H1 (cell line): ENCODE measurements at regions not wholly inside any gene's neighbourhood (a gene's known extent, or its start where the extent isn't known, plus 50 kb on each side); places are given as distances from the start of the nearest gene placed in this dataset.

ENCODE experiments used
- CTCF ChIA-PET: fragments of 300-600 bp; sonication (Branson Sonifier 250); formaldehyde crosslinking; loops from one replicate; lab custom pipeline; 2021; ENCODE audit not compliant: partially characterized antibody; lab: Charles Lee
- POLR2A ChIA-PET: fragments of 300-600 bp; sonication (Branson Sonifier 250); formaldehyde crosslinking; loops from one replicate; lab custom pipeline; 2021; ENCODE audit warnings: inconsistent platforms; ENCODE audit not compliant: partially characterized antibody; lab: Charles Lee
- DNase-seq, 2 experiments: peaks; one replicate each; pipeline versions ENCODE4 v3.0.0 to v3.0.0-alpha.2; 2010 to 2022; ENCODE audit warnings: low spot score in 2 of 2, low read depth in 1 of 2, mixed read lengths in 1 of 2
- FAIRE-seq: peaks from 2 replicates; lab custom pipeline; 2011; peaks lifted over from hg19 to GRCh38; lab: Jason Lieb, UNC
- H2AFZ ChIP-seq: 2 replicates; pipeline ENCODE4 v1.8.1; 2012; ENCODE audit warnings: low read length, inconsistent platforms
- H2AK5ac ChIP-seq: 2 replicates; pipeline ENCODE4 v1.6.1; 2013; ENCODE audit warnings: low read depth, low read length
- H2BK120ac ChIP-seq: replicated peaks from 2 replicates; pipeline ENCODE3; 2013; ENCODE audit warnings: low read depth, low read length, inconsistent platforms
- H2BK12ac ChIP-seq: 2 replicates; pipeline ENCODE4 v1.6.1; 2013; ENCODE audit warnings: low read depth, low read length
- H2BK15ac ChIP-seq: 2 replicates; pipeline ENCODE4 v1.6.1; 2013; ENCODE audit warnings: low read length
- H2BK20ac ChIP-seq: 2 replicates; pipeline ENCODE4 v1.6.1; 2013; ENCODE audit warnings: low read length
- H2BK5ac ChIP-seq: 2 replicates; pipeline ENCODE4 v1.6.1; 2013; ENCODE audit warnings: low read depth, low read length
- H3K14ac ChIP-seq: 2 replicates; pipeline ENCODE4 v1.6.1; 2013; ENCODE audit warnings: inconsistent platforms; ENCODE audit not compliant: insufficient read length
- H3K18ac ChIP-seq: 2 replicates; pipeline ENCODE4 v1.6.1; 2013; ENCODE audit warnings: low read length; ENCODE audit errors: extremely low read depth
- H3K23ac ChIP-seq: 2 replicates; pipeline ENCODE4 v1.6.1; 2013; ENCODE audit warnings: inconsistent platforms; ENCODE audit not compliant: insufficient read length
- H3K23me2 ChIP-seq: 2 replicates; pipeline ENCODE4 v1.6.1; 2013; ENCODE audit warnings: low read depth, low read length
- H3K27ac ChIP-seq: 2 replicates; pipeline ENCODE4 v1.6.1; 2011; ENCODE audit warnings: low read depth, low read length, inconsistent platforms
- H3K27me3 ChIP-seq, 4 experiments: replicated peaks in 1 of 4; 1 replicate in 1 of 4; 2 replicates in 3 of 4; pipeline versions ENCODE4 v1.6.1 to v1.8.1; 2011 to 2013; ENCODE audit warnings: low read length in 3 of 4, mild to moderate bottlenecking in 3 of 4, inconsistent platforms in 2 of 4, mixed read lengths in 2 of 4, moderate library complexity in 1 of 4; ENCODE audit not compliant: control insufficient read depth in 3 of 4, insufficient read depth in 3 of 4; ENCODE audit errors: extremely low read depth in 1 of 4
- H3K36me3 ChIP-seq, 4 experiments: 2 replicates each; pipeline versions ENCODE4 v1.6.1 to v1.8.1; 2011 to 2013; ENCODE audit warnings: mild to moderate bottlenecking in 4 of 4, low read length in 3 of 4, moderate library complexity in 2 of 4, control low read depth in 1 of 4, inconsistent platforms in 1 of 4; ENCODE audit not compliant: insufficient read depth in 4 of 4, control insufficient read depth in 2 of 4
- H3K4ac ChIP-seq: replicated peaks from 2 replicates; pipeline ENCODE3; 2013; ENCODE audit warnings: low read length, low read depth, mixed read lengths, inconsistent platforms; ENCODE audit not compliant: insufficient read length
- H3K4me1 ChIP-seq, 4 experiments: replicated peaks in 1 of 4; 1 replicate in 1 of 4; 2 replicates in 3 of 4; pipeline versions ENCODE4 v1.6.1 to v1.8.1; 2011 to 2013; ENCODE audit warnings: low read length in 3 of 4, inconsistent platforms in 2 of 4, mixed read lengths in 1 of 4; ENCODE audit not compliant: insufficient read depth in 4 of 4, control insufficient read depth in 3 of 4
- H3K4me2 ChIP-seq, 2 experiments: 2 replicates each; pipeline versions ENCODE4 v1.6.1 to v1.8.1; 2011 to 2013; ENCODE audit warnings: low read depth in 2 of 2, low read length in 2 of 2, control low read depth in 1 of 2, inconsistent platforms in 1 of 2, mild to moderate bottlenecking in 1 of 2; ENCODE audit not compliant: insufficient read depth in 1 of 2
- H3K4me3 ChIP-seq, 4 experiments: fragments of 200-600, 300-600 bp in 1 of 4; sonication (generic), shearing (Covaris generic), sonication (Bioruptor Twin) in 1 of 4; 2 replicates each; pipeline versions ENCODE4 v1.5.1 to v1.8.1; 2011 to 2016; ENCODE audit warnings: low read length in 4 of 4, low read depth in 3 of 4, control low read depth in 2 of 4, inconsistent platforms in 2 of 4, mild to moderate bottlenecking in 2 of 4, mixed read lengths in 1 of 4, moderate library complexity in 1 of 4; ENCODE audit not compliant: insufficient read depth in 2 of 4; ENCODE audit errors: extremely low read depth in 1 of 4
- H3K56ac ChIP-seq: replicated peaks from 2 replicates; pipeline ENCODE3; 2013; ENCODE audit warnings: low read depth, mild to moderate bottlenecking, mixed read lengths, low read length, inconsistent platforms; ENCODE audit not compliant: insufficient read length
- H3K79me1 ChIP-seq: 2 replicates; pipeline ENCODE4 v1.6.1; 2013; ENCODE audit warnings: low read depth, low read length, control low read depth
- H3K79me2 ChIP-seq, 2 experiments: 2 replicates each; pipeline versions ENCODE4 v1.6.1 to v1.8.1; 2012 to 2013; ENCODE audit warnings: low read length in 2 of 2, mild to moderate bottlenecking in 2 of 2, inconsistent platforms in 1 of 2; ENCODE audit not compliant: insufficient read depth in 2 of 2, control insufficient read depth in 1 of 2
- H3K9ac ChIP-seq, 4 experiments: replicated peaks in 1 of 4; 1 replicate in 1 of 4; 2 replicates in 3 of 4; pipeline versions ENCODE4 v1.6.1 to v1.8.1; 2011 to 2013; ENCODE audit warnings: low read depth in 3 of 4, low read length in 3 of 4, control low read depth in 2 of 4, mild to moderate bottlenecking in 2 of 4, moderate library complexity in 2 of 4, inconsistent platforms in 1 of 4; ENCODE audit errors: extremely low read depth in 1 of 4
- H3K9me3 ChIP-seq, 2 experiments: 2 replicates each; pipeline versions ENCODE4 v1.6.1 to v1.8.1; 2012 to 2013; ENCODE audit warnings: mild to moderate bottlenecking in 2 of 2, moderate library complexity in 2 of 2, control low read depth in 1 of 2, inconsistent platforms in 1 of 2, low read depth in 1 of 2, low read length in 1 of 2, mixed read lengths in 1 of 2; ENCODE audit not compliant: insufficient read depth in 2 of 2
- H4K20me1 ChIP-seq, 2 experiments: replicated peaks in 1 of 2; 2 replicates each; pipeline versions ENCODE3 to v1.8.1; 2011 to 2013; ENCODE audit warnings: inconsistent platforms in 2 of 2, low read length in 2 of 2, mild to moderate bottlenecking in 1 of 2; ENCODE audit not compliant: insufficient read depth in 2 of 2, control insufficient read depth in 1 of 2
- H4K5ac ChIP-seq: 2 replicates; pipeline ENCODE4 v1.6.1; 2013; ENCODE audit warnings: low read length, low read depth, mixed read lengths, inconsistent platforms; ENCODE audit not compliant: insufficient read length
- H4K8ac ChIP-seq: 2 replicates; pipeline ENCODE4 v1.8.0; 2013; ENCODE audit warnings: mild to moderate bottlenecking, moderate library complexity, low read length, inconsistent platforms; ENCODE audit not compliant: insufficient read depth; ENCODE audit errors: extremely low read depth
- H4K91ac ChIP-seq: replicated peaks from 2 replicates; pipeline ENCODE3; 2013; ENCODE audit warnings: low read length, mixed read lengths, inconsistent platforms; ENCODE audit not compliant: insufficient read length
- CREB1 ChIP-seq: IDR thresholded peaks from 2 replicates; pipeline ENCODE4 v1.6.1; 2012; ENCODE audit warnings: inconsistent platforms
- CTCF ChIP-seq, 3 experiments: IDR thresholded peaks; 1 replicate in 2 of 3; 2 replicates in 1 of 3; pipeline versions ENCODE4 v1.5.1 to v1.6.1; 2011; ENCODE audit warnings: low read length in 3 of 3, mild to moderate bottlenecking in 3 of 3, inconsistent platforms in 2 of 3, low read depth in 1 of 3, moderate library complexity in 1 of 3; ENCODE audit not compliant: insufficient read depth in 1 of 3; ENCODE audit errors: control extremely low read depth in 1 of 3
- JUN ChIP-seq: IDR thresholded peaks from 2 replicates; pipeline ENCODE4 v1.6.1; 2011; ENCODE audit warnings: low read depth, mild to moderate bottlenecking, improper control_type of control experiment, low read length
- POU5F1 ChIP-seq: IDR thresholded peaks from 2 replicates; pipeline ENCODE4 v1.6.1; 2011; ENCODE audit warnings: low read depth, mild to moderate bottlenecking, low read length, moderate library complexity
- RXRA ChIP-seq: IDR thresholded peaks from 2 replicates; pipeline ENCODE4 v1.6.1; 2011; ENCODE audit warnings: low read depth, mild to moderate bottlenecking, low read length, moderate library complexity; ENCODE audit not compliant: insufficient read depth
- SAP30 ChIP-seq: fragments of 300-600 bp; sonication (generic); IDR thresholded peaks from 2 replicates; pipeline ENCODE4 v1.7.1; 2012; ENCODE audit warnings: low read length, moderate library complexity, mild to moderate bottlenecking, inconsistent platforms; ENCODE audit not compliant: insufficient read depth, insufficient replicate concordance
- SIN3A ChIP-seq, 2 experiments: IDR thresholded peaks in 1 of 2; conservative IDR thresholded peaks in 1 of 2; 2 replicates each; pipeline ENCODE4 v1.6.1; 2011 to 2012; ENCODE audit warnings: low read length in 2 of 2, improper control_type of control experiment in 1 of 2, low read depth in 1 of 2, mild to moderate bottlenecking in 1 of 2
- SP1 ChIP-seq: IDR thresholded peaks from 2 replicates; pipeline ENCODE4 v1.6.1; 2011; ENCODE audit warnings: low read depth, low read length
- TBP ChIP-seq: IDR thresholded peaks from 2 replicates; pipeline ENCODE4 v1.6.1; 2011; ENCODE audit warnings: low read depth, low read length, improper control_type of control experiment
- USF2 ChIP-seq: IDR thresholded peaks from 2 replicates; pipeline ENCODE4 v1.6.1; 2011; ENCODE audit warnings: low read length, improper control_type of control experiment
- WGBS, 2 experiments: shearing (Covaris generic) in 1 of 2; methylation state at CpG; one replicate each; pipeline versions ENCODE4 v1.1.6 to v1.1.7; 2013 to 2015; ENCODE audit warnings: low lambda C conversion rate in 2 of 2, mixed read lengths in 2 of 2, inconsistent platforms in 1 of 2, low coverage in 1 of 2, missing lambda C conversion rate in 1 of 2; ENCODE audit not compliant: insufficient replicate concordance in 2 of 2, insufficient coverage in 1 of 2, insufficient read length in 1 of 2; ENCODE audit errors: extremely low coverage in 1 of 2, missing lambda C conversion rate in 1 of 2; 5-methylcytosine and 5-hydroxymethylcytosine counted together

- H2BK15ac ChIP-seq, result no peak overlapping the region
- no peak overlapping the region for H3K23ac ChIP-seq
- no peak overlapping the region for H2AFZ ChIP-seq
- no peak overlapping the region for H2AK5ac ChIP-seq
- H3K4me2 ChIP-seq, result no peak overlapping the region
- H4K5ac ChIP-seq, result no peak overlapping the region
- H3K27me3 ChIP-seq, result no peaks in the 10 kb centered on the region
- no peak overlapping the region for H3K56ac ChIP-seq
- H3K18ac ChIP-seq, result no peak overlapping the region
- H2BK12ac ChIP-seq, result no peak overlapping the region
- H3K79me2 ChIP-seq, result no peaks in the 10 kb centered on the region
- peak in 1 of 2 experiments; percentile 36 for DNase-seq
- no peaks in the 10 kb centered on the region; the same call in 1 of the 2 replicates for H3K23me2 ChIP-seq
- H2BK120ac ChIP-seq, result no peak overlapping the region
- peak overlapping the region; percentile 85 for H4K8ac ChIP-seq
- no peaks in the 10 kb centered on the region for H4K20me1 ChIP-seq
- H3K9me3 ChIP-seq, result no peaks in the 10 kb centered on the region
- no peak overlapping the region for H3K4ac ChIP-seq
- POLR2A ChIA-PET, result no interaction called here
- no peaks in the 10 kb centered on the region for H3K36me3 ChIP-seq
- no peak overlapping the region for H3K4me3 ChIP-seq
- H3K79me1 ChIP-seq, result no peaks in the 10 kb centered on the region
- 89% methylated on average over 12 of the region's 12 CpGs; no CpG with 5 or more reads in 1 of the 2 experiments for WGBS, 2 experiments
- FAIRE-seq, result no peak
- CTCF ChIA-PET, result interaction anchor here (0.5 to 4.0 kb wide), 8 partner anchors 12 to 908 kb away, joined by 3 to 30 read pairs (median 4); no protein-coding TSS in a partner anchor
- H3K9ac ChIP-seq, result no peak overlapping the region
- no peak overlapping the region for H2BK5ac ChIP-seq
- no peak overlapping the region for H3K27ac ChIP-seq
- H3K4me1 ChIP-seq, result no peaks in the 10 kb centered on the region
- no peak overlapping the region for H2BK20ac ChIP-seq
- no peak overlapping the region for H3K14ac ChIP-seq
- no peak overlapping the region for H4K91ac ChIP-seq
- TF ChIP-seq SP1, result no peak
- TF ChIP-seq CTCF (IDR thresholded peaks at IDR 0.05; ENCODE audit: control extremely low read depth in 1 of 3, insufficient read depth in 1 of 3, low read depth in 1 of 3, low read length in 3 of 3), result no peak
- no peak for TF ChIP-seq POU5F1
- no peak for TF ChIP-seq TBP
- TF ChIP-seq JUN, result no peak
- TF ChIP-seq SAP30, result no peak
- no peak for TF ChIP-seq USF2
- TF ChIP-seq RXRA, result no peak
- TF ChIP-seq CREB1, result no peak
- TF ChIP-seq SIN3A (conservative IDR thresholded peaks at IDR 0.05 in 1 of 2, IDR thresholded peaks at IDR 0.05 in 1 of 2; ENCODE audit: low read depth in 1 of 2, low read length in 2 of 2), result no peak
Observed at GRCh38 chr7:72492461-72493065, 80.4 kb upstream of the CALN1 start.
